Fibroblast of the aortic adventitia (primary cell): ENCODE measurements at regions not wholly inside any gene's neighbourhood (a gene's known extent, or its start where the extent isn't known, plus 50 kb on each side); places are given as distances from the start of the nearest gene placed in this dataset.

Experiments
- DNase-seq: peaks from one replicate; pipeline ENCODE4 v3.0.0-alpha.2; 2010; ENCODE audit warnings: low read depth
- H3K4me3 ChIP-seq: 2 replicates; pipeline ENCODE4 v1.5.1; 2011; ENCODE audit warnings: low read depth, mild to moderate bottlenecking, control low read depth, low read length, moderate library complexity
- TF ChIP-seq, protein P1 (sequence below): IDR thresholded peaks from 2 replicates; pipeline ENCODE4 v1.5.1; 2011; ENCODE audit warnings: mild to moderate bottlenecking, low read length, control low read depth, inconsistent platforms; ENCODE audit not compliant: insufficient read depth

DNA sequence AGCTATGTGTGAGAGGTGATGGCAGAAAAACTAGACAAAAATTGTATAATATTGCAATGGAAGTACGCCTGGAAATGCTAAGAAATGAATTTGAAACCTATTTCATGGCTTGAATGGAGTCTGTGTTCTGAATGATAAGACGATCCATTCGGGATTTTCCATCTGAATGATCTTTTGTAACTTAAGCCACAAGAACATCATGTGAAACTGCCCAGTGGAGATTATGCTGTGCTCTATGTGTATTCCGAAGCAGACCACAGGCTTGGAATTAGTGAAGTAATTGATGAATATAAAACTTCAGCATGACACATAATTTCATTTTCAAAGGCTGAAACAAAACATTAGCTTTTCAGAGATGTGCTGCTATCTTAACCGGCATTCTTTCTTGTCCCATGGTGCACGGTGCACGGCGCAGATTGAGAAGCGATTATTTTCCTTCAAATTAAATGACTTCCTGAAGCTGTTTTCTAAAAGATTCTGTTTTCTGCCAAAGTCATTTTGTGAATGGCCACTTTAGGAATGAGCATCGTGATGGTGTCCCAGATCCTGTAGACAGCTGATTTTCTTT is 652.9 kb downstream of the PLA2G4A start:
- TF ChIP-seq, protein P1, sequence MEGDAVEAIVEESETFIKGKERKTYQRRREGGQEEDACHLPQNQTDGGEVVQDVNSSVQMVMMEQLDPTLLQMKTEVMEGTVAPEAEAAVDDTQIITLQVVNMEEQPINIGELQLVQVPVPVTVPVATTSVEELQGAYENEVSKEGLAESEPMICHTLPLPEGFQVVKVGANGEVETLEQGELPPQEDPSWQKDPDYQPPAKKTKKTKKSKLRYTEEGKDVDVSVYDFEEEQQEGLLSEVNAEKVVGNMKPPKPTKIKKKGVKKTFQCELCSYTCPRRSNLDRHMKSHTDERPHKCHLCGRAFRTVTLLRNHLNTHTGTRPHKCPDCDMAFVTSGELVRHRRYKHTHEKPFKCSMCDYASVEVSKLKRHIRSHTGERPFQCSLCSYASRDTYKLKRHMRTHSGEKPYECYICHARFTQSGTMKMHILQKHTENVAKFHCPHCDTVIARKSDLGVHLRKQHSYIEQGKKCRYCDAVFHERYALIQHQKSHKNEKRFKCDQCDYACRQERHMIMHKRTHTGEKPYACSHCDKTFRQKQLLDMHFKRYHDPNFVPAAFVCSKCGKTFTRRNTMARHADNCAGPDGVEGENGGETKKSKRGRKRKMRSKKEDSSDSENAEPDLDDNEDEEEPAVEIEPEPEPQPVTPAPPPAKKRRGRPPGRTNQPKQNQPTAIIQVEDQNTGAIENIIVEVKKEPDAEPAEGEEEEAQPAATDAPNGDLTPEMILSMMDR: no peak

DNA sequence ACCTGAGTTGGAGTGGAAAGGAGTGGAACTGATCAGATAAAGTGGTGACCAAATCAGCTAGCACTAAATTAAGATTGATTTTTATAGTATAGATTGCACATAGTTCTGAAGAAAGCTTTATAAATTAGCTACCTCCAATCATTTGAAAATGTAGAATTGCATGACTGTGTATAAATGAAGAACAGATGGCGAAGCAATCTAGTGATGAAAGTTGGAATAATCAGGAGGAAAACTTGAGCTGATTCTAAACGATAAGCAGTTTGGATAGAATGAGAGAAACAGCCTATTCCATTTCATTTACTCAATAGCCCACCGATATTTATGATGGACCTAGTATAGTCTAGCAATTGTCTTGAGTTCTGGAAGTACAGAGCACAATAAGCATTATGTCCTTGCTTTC is 661.5 kb downstream of the PLA2G4A start:
- TF ChIP-seq, protein P1: no peak
- no peak overlapping the region for H3K4me3 ChIP-seq
- DNase-seq: no peak

More for the DNA sequence above, 652.9 kb downstream of the PLA2G4A start:
- no peak overlapping the region for H3K4me3 ChIP-seq
- DNase-seq: no peak

DNA sequence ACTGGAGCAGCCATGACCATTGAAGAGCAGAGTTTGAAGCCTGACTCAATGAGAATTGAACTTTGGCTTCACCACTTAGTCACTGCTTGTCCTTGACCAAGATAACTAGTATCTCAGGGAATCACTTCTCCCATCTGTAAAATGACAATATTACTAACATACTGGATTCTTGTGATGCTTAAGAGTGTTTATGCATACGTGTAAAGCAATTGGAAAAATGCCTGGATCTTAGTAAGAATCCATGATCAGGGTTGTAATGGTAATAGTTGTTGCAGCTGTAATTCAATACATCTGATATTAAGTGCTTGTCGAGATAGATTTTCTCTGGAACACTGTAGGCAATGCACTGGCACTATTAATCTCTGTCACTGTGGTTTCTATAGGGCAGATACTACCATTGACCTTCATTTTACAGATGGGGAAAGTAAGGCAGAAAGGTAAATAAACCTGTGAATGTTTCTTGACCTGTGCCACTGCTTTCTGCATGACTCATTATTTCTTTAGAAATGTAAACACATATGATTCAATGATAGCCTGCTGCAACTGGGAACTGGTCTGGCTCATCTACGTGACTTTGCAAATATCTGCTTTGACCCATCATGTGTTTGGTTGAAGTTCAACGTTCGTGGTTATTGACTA is 662.5 kb downstream of the PLA2G4A start:
- no peak overlapping the region for H3K4me3 ChIP-seq
- TF ChIP-seq, protein P1: no peak
- no peak for DNase-seq

DNA sequence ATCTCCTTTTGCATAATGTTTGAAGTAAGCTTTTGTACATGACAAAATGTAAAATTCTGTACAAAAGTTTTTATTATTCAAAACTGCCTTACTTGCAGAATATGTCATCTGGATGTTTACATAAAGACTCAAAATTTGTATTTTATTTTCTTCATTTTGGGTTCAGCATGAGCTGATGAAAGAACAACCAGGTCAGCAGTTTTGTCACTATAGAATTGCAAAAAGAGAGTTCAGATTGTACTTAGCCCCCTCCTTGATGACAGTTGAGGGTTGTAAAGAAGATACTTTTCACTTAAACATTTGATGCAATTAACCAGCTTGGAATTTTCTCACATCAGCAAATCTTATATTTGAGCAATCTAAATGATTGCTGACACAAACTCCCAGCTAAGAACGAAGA is 669.3 kb downstream of the PLA2G4A start:
- TF ChIP-seq, protein P1: no peak
- DNase-seq: no peak
- no peak overlapping the region for H3K4me3 ChIP-seq

DNA sequence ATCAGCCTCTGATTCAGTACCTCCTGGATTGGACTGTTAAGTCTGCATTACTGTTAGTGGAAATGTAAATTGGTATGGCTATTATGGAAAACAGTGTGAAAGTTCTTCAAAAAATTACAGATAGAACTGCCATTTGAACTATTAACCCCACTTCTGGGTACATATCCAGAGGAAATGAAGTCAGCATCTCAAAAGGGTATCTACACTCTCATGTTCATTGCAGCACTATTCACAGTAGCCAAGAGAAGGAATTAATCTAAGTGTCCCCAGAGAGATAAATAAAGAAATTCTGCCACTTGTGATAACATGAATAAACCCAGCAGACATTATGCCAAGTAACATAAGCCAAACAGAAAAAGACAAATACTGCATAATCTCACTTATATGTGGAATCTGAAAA is 676.0 kb downstream of the PLA2G4A start:
- TF ChIP-seq, protein P1: no peak
- no peak for DNase-seq
- no peak overlapping the region for H3K4me3 ChIP-seq

DNA sequence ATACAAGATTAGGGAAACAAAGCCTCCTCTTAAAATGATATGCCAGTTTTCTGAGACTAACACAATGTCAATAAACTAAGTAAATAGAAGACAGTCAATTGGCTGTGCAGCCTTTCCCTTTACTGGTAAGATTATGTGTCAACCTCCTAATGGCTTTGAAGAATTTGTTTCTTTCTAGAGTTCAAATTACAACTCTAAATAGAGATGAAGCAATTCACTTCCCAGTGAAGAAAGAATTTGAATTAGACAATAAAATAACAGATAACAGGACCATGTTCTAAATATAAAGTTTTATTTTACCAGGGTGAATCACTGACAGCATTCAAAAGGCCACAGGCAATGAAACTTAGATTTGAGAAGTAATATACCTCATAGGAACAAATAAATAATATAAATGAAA is 680.3 kb downstream of the PLA2G4A start:
- DNase-seq: no peak
- H3K4me3 ChIP-seq: no peak overlapping the region
- TF ChIP-seq, protein P1: no peak

DNA sequence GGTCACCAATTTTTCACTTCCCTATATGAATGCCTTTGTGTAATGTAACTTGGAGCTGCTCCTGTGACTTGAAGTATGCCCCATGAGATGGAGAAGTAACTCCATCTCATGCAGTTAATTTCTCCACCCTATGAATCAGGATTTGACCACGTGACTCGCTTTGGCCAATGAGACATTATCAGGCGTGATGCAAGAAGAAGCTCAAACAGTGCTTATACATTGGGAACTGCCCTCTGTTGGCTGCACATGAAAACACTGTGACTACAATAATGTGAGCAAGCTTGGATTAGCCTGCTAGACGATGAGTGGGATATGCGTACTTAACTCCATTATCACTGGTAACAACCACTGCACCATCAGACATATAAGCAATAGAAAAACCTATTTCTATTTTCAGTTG is 684.4 kb downstream of the PLA2G4A start:
- no peak overlapping the region for H3K4me3 ChIP-seq
- TF ChIP-seq, protein P1: no peak
- no peak for DNase-seq
